ENCODE measurements at regions not wholly inside any gene's neighbourhood (a gene's known extent, or its start where the extent isn't known, plus 50 kb on each side); places are given as distances from the start of the nearest gene placed in this dataset.

- POLR2A ChIA-PET, result no interaction called here
- DNase-seq, result no peak
- no peaks in the 10 kb centered on the region for H3K9me3 Mint-ChIP-seq
These were observed 113.0 kb upstream of the GADD45A start for GRCh38 chr1:67571901-67572593.

GRCh38 chr1:67572594-67573221 lies 112.3 kb upstream of the GADD45A start:
- no peaks in the 10 kb centered on the region for H3K9me3 Mint-ChIP-seq
- no peak overlapping the region for H3K4me3 Mint-ChIP-seq
- no peak for DNase-seq
- CTCF ChIA-PET, result no interaction called here
- POLR2A ChIA-PET, result no interaction called here
- H3K27ac ChIP-seq (ENCODE audit: low read depth in 1 of 2, low read length in 2 of 2), result no peak overlapping the region
- H3K9me3 ChIP-seq (ENCODE audit: control insufficient read depth in 1 of 2, insufficient read depth in 1 of 2, low read length in 2 of 2), result no peaks in the 10 kb centered on the region
- H3K27me3 ChIP-seq (ENCODE audit: control insufficient read depth in 1 of 2, insufficient read depth in 2 of 2, low read length in 2 of 2), result no peaks in the 10 kb centered on the region
- no peak overlapping the region for H3K4me3 ChIP-seq (ENCODE audit: low read length)
- no peaks in the 10 kb centered on the region for H3K4me1 Mint-ChIP-seq (ENCODE audit: low read depth)
- H3K27me3 Mint-ChIP-seq, result no peaks in the 10 kb centered on the region
- H3K36me3 ChIP-seq (ENCODE audit: insufficient read depth, low read length), result no peaks in the 10 kb centered on the region
- H3K4me1 ChIP-seq (ENCODE audit: insufficient read depth, low read length), result no peaks in the 10 kb centered on the region
- intact Hi-C loops (cut with DNase I, micrococcal nuclease), result no loop called here
- no peak for TF ChIP-seq CTCF (IDR thresholded peaks at IDR 0.05)
- H3K27ac Mint-ChIP-seq, result no peak overlapping the region
- no peaks in the 10 kb centered on the region for H3K36me3 Mint-ChIP-seq (ENCODE audit: low read depth)
- ATAC-seq (ENCODE audit: poor library complexity), result no peak

More at GRCh38 chr1:67571901-67572593, 113.0 kb upstream of the GADD45A start:
- no peaks in the 10 kb centered on the region for H3K36me3 ChIP-seq (ENCODE audit: insufficient read depth, low read length)
- no peak for ATAC-seq (ENCODE audit: poor library complexity)
- Mint-ChIP-seq H3K4me1 (ENCODE audit: low read depth) (no peaks in the 10 kb centered on the region), H3K27ac (no peak overlapping the region), H3K4me3 (no peak overlapping the region), H3K36me3 (ENCODE audit: low read depth) (no peaks in the 10 kb centered on the region), H3K27me3 (no peaks in the 10 kb centered on the region)
- CTCF ChIA-PET, result interaction anchor here (1.2 to 1.3 kb wide), 2 partner anchors 11 to 188 kb away, joined by 3 to 4 read pairs; no protein-coding TSS in a partner anchor
- TF ChIP-seq CTCF (IDR thresholded peaks at IDR 0.05), result no peak
- intact Hi-C loops (cut with DNase I, micrococcal nuclease), result no loop called here
- no peaks in the 10 kb centered on the region for H3K27me3 ChIP-seq (ENCODE audit: control insufficient read depth in 1 of 2, insufficient read depth in 2 of 2, low read length in 2 of 2)
- no peak overlapping the region for H3K27ac ChIP-seq (ENCODE audit: low read depth in 1 of 2, low read length in 2 of 2)
- no peaks in the 10 kb centered on the region for H3K9me3 ChIP-seq (ENCODE audit: control insufficient read depth in 1 of 2, insufficient read depth in 1 of 2, low read length in 2 of 2)
- H3K4me3 ChIP-seq (ENCODE audit: low read length), result no peak overlapping the region
- no peaks in the 10 kb centered on the region for H3K4me1 ChIP-seq (ENCODE audit: insufficient read depth, low read length)

- Histone ChIP-seq H3K36me3 (ENCODE audit: insufficient read depth, low read length) (no peaks in the 10 kb centered on the region), H3K9me3 (ENCODE audit: control insufficient read depth in 1 of 2, insufficient read depth in 1 of 2, low read length in 2 of 2) (no peaks in the 10 kb centered on the region), H3K27me3 (ENCODE audit: control insufficient read depth in 1 of 2, insufficient read depth in 2 of 2, low read length in 2 of 2) (no peaks in the 10 kb centered on the region), H3K4me1 (ENCODE audit: insufficient read depth, low read length) (no peaks in the 10 kb centered on the region), H3K27ac (ENCODE audit: low read depth in 1 of 2, low read length in 2 of 2) (no peak overlapping the region), H3K4me3 (ENCODE audit: low read length) (no peak overlapping the region)
- POLR2A ChIA-PET, result no interaction called here
- no peak for DNase-seq
- CTCF ChIA-PET, result interaction anchor here (1.0 to 1.3 kb wide), 3 partner anchors 12 to 187 kb away, joined by 3 read pairs; no protein-coding TSS in a partner anchor
- Mint-ChIP-seq H3K4me1 (ENCODE audit: low read depth) (no peaks in the 10 kb centered on the region), H3K9me3 (no peaks in the 10 kb centered on the region), H3K27ac (no peak overlapping the region), H3K27me3 (no peaks in the 10 kb centered on the region), H3K36me3 (ENCODE audit: low read depth) (no peaks in the 10 kb centered on the region), H3K4me3 (no peak overlapping the region)
- ATAC-seq (ENCODE audit: poor library complexity), result no peak
- intact Hi-C loops (cut with DNase I, micrococcal nuclease), result no loop called here
- no peak for TF ChIP-seq CTCF (IDR thresholded peaks at IDR 0.05)
These were observed 111.6 kb upstream of the GADD45A start for GRCh38 chr1:67573311-67573872.

Measured in CD4-positive, alpha-beta T cell (primary cell).